ENCODE measurements at regions not wholly inside any gene's neighbourhood (a gene's known extent, or its start where the extent isn't known, plus 50 kb on each side); places are given as distances from the start of the nearest gene placed in this dataset.

GRCh38 chr2:198401644-198402043 lies 597.3 kb downstream of the PLCL1 start:
- H2BK15ac ChIP-seq (ENCODE audit: low read depth, poor library complexity, severe bottlenecking): no peak overlapping the region
- H2BK12ac ChIP-seq (ENCODE audit: low read length in 2 of 2): no peak overlapping the region
- no peak overlapping the region for H3K18ac ChIP-seq (ENCODE audit: low read depth in 1 of 2, low read length in 2 of 2)
- no peaks in the 10 kb centered on the region for H3K27me3 ChIP-seq (ENCODE audit: control insufficient read depth in 1 of 2, insufficient read depth in 1 of 2, low read length in 2 of 2)
- no peaks in the 10 kb centered on the region for H3K4me1 ChIP-seq (ENCODE audit: control insufficient read depth, insufficient read depth, low read depth, low read length)
- no peak overlapping the region for H3K9ac ChIP-seq (ENCODE audit: low read length)
- no peak overlapping the region for H3K14ac ChIP-seq (ENCODE audit: low read length in 2 of 2)
- no peaks in the 10 kb centered on the region for H3K79me1 ChIP-seq (replicated peaks; ENCODE audit: low read length, poor library complexity, severe bottlenecking)
- no peak overlapping the region for H2AFZ ChIP-seq (ENCODE audit: low read depth, low read length)
- H4K8ac ChIP-seq (ENCODE audit: low read length): no peak overlapping the region
- H3K9me3 ChIP-seq (ENCODE audit: control insufficient read depth, low read length): no peaks in the 10 kb centered on the region
- H3K36me3 ChIP-seq (ENCODE audit: control insufficient read depth in 1 of 2, insufficient read depth in 2 of 2, low read depth in 1 of 2, low read length in 2 of 2): no peaks in the 10 kb centered on the region
- DNase-seq: no peak
- no peak overlapping the region for H4K91ac ChIP-seq (ENCODE audit: low read length)
- H3K4me2 ChIP-seq (ENCODE audit: low read length, poor library complexity, severe bottlenecking): no peak overlapping the region
- H3K4ac ChIP-seq (ENCODE audit: low read depth in 1 of 2, low read length in 2 of 2): no peak overlapping the region
- H2BK120ac ChIP-seq (ENCODE audit: low read depth, low read length): no peak overlapping the region
- H2BK5ac ChIP-seq (ENCODE audit: low read depth, low read length, poor library complexity, severe bottlenecking): no peak overlapping the region
- H3K4me3 ChIP-seq (ENCODE audit: insufficient read depth in 1 of 2, low read depth in 1 of 2, low read length in 2 of 2): no peak overlapping the region
- no CpG with 5 or more reads among the region's 1 CpG for WGBS
- H3K27ac ChIP-seq (ENCODE audit: low read length, poor library complexity, severe bottlenecking): no peak overlapping the region
- H2AK5ac ChIP-seq (ENCODE audit: low read length, severe bottlenecking): no peak overlapping the region
- H3K23ac ChIP-seq (ENCODE audit: low read length in 2 of 2): no peak overlapping the region

DNA sequence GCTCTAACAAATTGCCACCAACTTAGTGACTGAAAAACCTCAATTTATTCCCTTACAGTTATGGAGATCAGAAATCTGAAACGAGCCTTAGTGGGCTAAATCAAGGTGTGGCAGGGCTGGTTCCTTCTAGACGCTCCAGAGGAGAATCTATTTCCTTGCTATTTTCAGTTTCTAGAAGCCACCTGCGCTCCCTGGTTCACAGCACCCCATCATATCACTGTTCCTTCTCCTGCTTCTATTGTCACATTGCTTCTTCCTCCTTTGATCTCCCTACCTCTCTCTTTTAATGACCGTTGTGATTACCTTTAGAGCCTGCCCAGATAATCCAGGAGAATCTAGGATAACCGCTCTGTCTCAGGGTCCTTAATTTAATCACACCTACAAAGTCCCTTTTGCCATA lies 596.6 kb downstream of the PLCL1 start:
- no peak overlapping the region for H4K8ac ChIP-seq (ENCODE audit: low read length)
- no peak overlapping the region for H3K23ac ChIP-seq (ENCODE audit: low read length in 2 of 2)
- 59% methylated on average over 4 of the region's 5 CpGs for WGBS
- no peaks in the 10 kb centered on the region for H3K9me3 ChIP-seq (ENCODE audit: control insufficient read depth, low read length)
- H3K4me1 ChIP-seq (ENCODE audit: control insufficient read depth, insufficient read depth, low read depth, low read length): no peaks in the 10 kb centered on the region
- no peak overlapping the region for H3K4me2 ChIP-seq (ENCODE audit: low read length, poor library complexity, severe bottlenecking)
- no peak overlapping the region for H2AK5ac ChIP-seq (ENCODE audit: low read length, severe bottlenecking)
- no peak overlapping the region for H2BK5ac ChIP-seq (ENCODE audit: low read depth, low read length, poor library complexity, severe bottlenecking)
- no peak overlapping the region for H3K14ac ChIP-seq (ENCODE audit: low read length in 2 of 2)
- no peak overlapping the region for H3K9ac ChIP-seq (ENCODE audit: low read length)
- no peak overlapping the region for H3K18ac ChIP-seq (ENCODE audit: low read depth in 1 of 2, low read length in 2 of 2)
- no peaks in the 10 kb centered on the region for H3K79me1 ChIP-seq (replicated peaks; ENCODE audit: low read length, poor library complexity, severe bottlenecking)
- H3K36me3 ChIP-seq (ENCODE audit: control insufficient read depth in 1 of 2, insufficient read depth in 2 of 2, low read depth in 1 of 2, low read length in 2 of 2): no peaks in the 10 kb centered on the region
- no peak overlapping the region for H4K91ac ChIP-seq (ENCODE audit: low read length)
- H2BK120ac ChIP-seq (ENCODE audit: low read depth, low read length): no peak overlapping the region
- H2BK15ac ChIP-seq (ENCODE audit: low read depth, poor library complexity, severe bottlenecking): no peak overlapping the region
- no peak for DNase-seq
- H2AFZ ChIP-seq (ENCODE audit: low read depth, low read length): no peak overlapping the region
- H3K4me3 ChIP-seq (ENCODE audit: insufficient read depth in 1 of 2, low read depth in 1 of 2, low read length in 2 of 2): no peak overlapping the region
- H2BK12ac ChIP-seq (ENCODE audit: low read length in 2 of 2): no peak overlapping the region
- H3K4ac ChIP-seq (ENCODE audit: low read depth in 1 of 2, low read length in 2 of 2): no peak overlapping the region
- H3K27me3 ChIP-seq (ENCODE audit: control insufficient read depth in 1 of 2, insufficient read depth in 1 of 2, low read length in 2 of 2): no peaks in the 10 kb centered on the region
- no peak overlapping the region for H3K27ac ChIP-seq (ENCODE audit: low read length, poor library complexity, severe bottlenecking)

GRCh38 chr2:198394208-198394607 lies 589.8 kb downstream of the PLCL1 start:
- Histone ChIP-seq H3K79me1 (replicated peaks; ENCODE audit: low read length, poor library complexity, severe bottlenecking) (no peaks in the 10 kb centered on the region), H2AFZ (ENCODE audit: low read depth, low read length) (no peak overlapping the region), H2AK5ac (ENCODE audit: low read length, severe bottlenecking) (no peak overlapping the region), H3K36me3 (ENCODE audit: control insufficient read depth in 1 of 2, insufficient read depth in 2 of 2, low read depth in 1 of 2, low read length in 2 of 2) (no peaks in the 10 kb centered on the region), H3K9me3 (ENCODE audit: control insufficient read depth, low read length) (no peaks in the 10 kb centered on the region), H3K27ac (ENCODE audit: low read length, poor library complexity, severe bottlenecking) (no peak overlapping the region), H3K9ac (ENCODE audit: low read length) (no peak overlapping the region), H3K23ac (ENCODE audit: low read length in 2 of 2) (no peak overlapping the region), H4K91ac (ENCODE audit: low read length) (no peak overlapping the region), H2BK15ac (ENCODE audit: low read depth, poor library complexity, severe bottlenecking) (no peak overlapping the region), H2BK12ac (ENCODE audit: low read length in 2 of 2) (no peak overlapping the region), H3K27me3 (ENCODE audit: control insufficient read depth in 1 of 2, insufficient read depth in 1 of 2, low read length in 2 of 2) (no peaks in the 10 kb centered on the region), H3K4me2 (ENCODE audit: low read length, poor library complexity, severe bottlenecking) (no peak overlapping the region), H3K4ac (ENCODE audit: low read depth in 1 of 2, low read length in 2 of 2) (no peak overlapping the region), H3K4me3 (ENCODE audit: insufficient read depth in 1 of 2, low read depth in 1 of 2, low read length in 2 of 2) (no peak overlapping the region), H3K14ac (ENCODE audit: low read length in 2 of 2) (no peak overlapping the region), H3K18ac (ENCODE audit: low read depth in 1 of 2, low read length in 2 of 2) (no peak overlapping the region), H2BK120ac (ENCODE audit: low read depth, low read length) (no peak overlapping the region), H4K8ac (ENCODE audit: low read length) (no peak overlapping the region), H3K4me1 (ENCODE audit: control insufficient read depth, insufficient read depth, low read depth, low read length) (no peaks in the 10 kb centered on the region), H2BK5ac (ENCODE audit: low read depth, low read length, poor library complexity, severe bottlenecking) (no peak overlapping the region)
- WGBS: 81% methylated on average over 2 of the region's 2 CpGs
- DNase-seq: no peak

DNA sequence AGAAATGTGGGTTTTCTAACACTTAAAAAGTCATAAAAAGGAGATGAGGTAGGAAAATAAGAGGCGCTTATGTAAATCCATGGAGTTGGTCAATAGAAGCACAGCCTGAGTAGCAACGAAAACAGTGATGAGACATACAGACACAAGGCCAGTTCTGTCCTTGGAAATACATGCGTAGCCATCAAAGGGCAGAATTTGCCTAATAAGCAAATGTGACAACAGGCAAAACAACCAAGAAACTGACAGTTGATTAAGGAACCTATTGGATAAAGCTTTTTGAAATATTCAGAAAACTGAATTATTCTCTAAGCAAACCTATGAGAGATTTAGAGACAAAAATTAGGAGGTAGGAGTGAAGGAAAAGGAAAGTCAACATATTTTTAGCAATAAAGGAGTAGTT lies 586.3 kb downstream of the PLCL1 start:
- H3K79me1 ChIP-seq (replicated peaks; ENCODE audit: low read length, poor library complexity, severe bottlenecking): no peaks in the 10 kb centered on the region
- H2BK120ac ChIP-seq (ENCODE audit: low read depth, low read length): no peak overlapping the region
- no peaks in the 10 kb centered on the region for H3K9me3 ChIP-seq (ENCODE audit: control insufficient read depth, low read length)
- no peak for DNase-seq
- no peak overlapping the region for H3K4ac ChIP-seq (ENCODE audit: low read depth in 1 of 2, low read length in 2 of 2)
- no peak overlapping the region for H4K8ac ChIP-seq (ENCODE audit: low read length)
- no peak overlapping the region for H2BK12ac ChIP-seq (ENCODE audit: low read length in 2 of 2)
- no peak overlapping the region for H3K4me2 ChIP-seq (ENCODE audit: low read length, poor library complexity, severe bottlenecking)
- H3K4me1 ChIP-seq (ENCODE audit: control insufficient read depth, insufficient read depth, low read depth, low read length): no peaks in the 10 kb centered on the region
- H2AFZ ChIP-seq (ENCODE audit: low read depth, low read length): no peak overlapping the region
- 85% methylated on average over 3 of the region's 3 CpGs for WGBS
- no peak overlapping the region for H3K23ac ChIP-seq (ENCODE audit: low read length in 2 of 2)
- no peaks in the 10 kb centered on the region for H3K27me3 ChIP-seq (ENCODE audit: control insufficient read depth in 1 of 2, insufficient read depth in 1 of 2, low read length in 2 of 2)
- H2BK15ac ChIP-seq (ENCODE audit: low read depth, poor library complexity, severe bottlenecking): no peak overlapping the region
- no peak overlapping the region for H3K4me3 ChIP-seq (ENCODE audit: insufficient read depth in 1 of 2, low read depth in 1 of 2, low read length in 2 of 2)
- no peak overlapping the region for H4K91ac ChIP-seq (ENCODE audit: low read length)
- H2BK5ac ChIP-seq (ENCODE audit: low read depth, low read length, poor library complexity, severe bottlenecking): no peak overlapping the region
- H2AK5ac ChIP-seq (ENCODE audit: low read length, severe bottlenecking): no peak overlapping the region
- H3K36me3 ChIP-seq (ENCODE audit: control insufficient read depth in 1 of 2, insufficient read depth in 2 of 2, low read depth in 1 of 2, low read length in 2 of 2): no peaks in the 10 kb centered on the region
- H3K14ac ChIP-seq (ENCODE audit: low read length in 2 of 2): no peak overlapping the region
- no peak overlapping the region for H3K9ac ChIP-seq (ENCODE audit: low read length)
- H3K18ac ChIP-seq (ENCODE audit: low read depth in 1 of 2, low read length in 2 of 2): no peak overlapping the region
- H3K27ac ChIP-seq (ENCODE audit: low read length, poor library complexity, severe bottlenecking): no peak overlapping the region
